ENCODE measurements at regions not wholly inside any gene's neighbourhood (a gene's known extent, or its start where the extent isn't known, plus 50 kb on each side); places are given as distances from the start of the nearest gene placed in this dataset.
"Not testable (repeated sequence)": the region's sequence is repeated elsewhere in the genome, so short reads cannot be mapped to it uniquely, and the experiment has no call there.

DNA sequence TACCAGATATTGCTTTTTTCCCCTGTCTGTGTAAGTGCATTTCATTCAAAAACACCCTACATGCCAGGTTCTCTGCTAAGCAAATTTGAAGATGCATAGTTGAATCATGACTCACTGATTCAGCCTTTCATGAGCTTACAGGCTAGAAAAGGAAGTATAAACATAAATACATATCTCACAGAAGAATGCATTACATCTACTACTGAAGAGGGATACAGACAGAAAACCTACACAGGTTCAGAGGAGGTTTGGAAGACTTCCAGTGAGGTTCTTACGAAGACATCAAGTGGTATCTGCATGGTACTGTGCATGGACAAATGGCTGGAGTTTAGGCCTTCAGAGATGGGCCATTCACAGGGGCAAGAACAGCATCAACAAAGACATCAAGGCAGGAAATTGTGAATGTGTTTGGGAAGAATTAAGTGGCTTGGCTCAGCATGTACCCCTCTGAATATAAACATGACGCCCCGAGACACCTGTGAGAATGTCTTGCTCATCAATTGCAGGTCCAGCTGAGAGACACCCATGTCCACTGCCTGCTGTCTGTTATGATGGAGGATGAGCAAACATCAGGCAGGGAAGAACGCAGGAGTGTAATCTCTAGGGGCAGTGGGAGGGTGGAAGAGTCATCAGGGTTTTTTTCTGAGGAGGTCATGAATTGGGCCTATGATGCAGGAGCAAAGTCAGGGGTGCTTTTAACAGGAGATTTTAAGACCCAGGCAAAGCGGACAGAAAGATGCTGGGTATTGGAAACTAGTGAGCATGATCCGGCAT is 105.1 kb upstream of the GALNT15 start:
- TF ChIP-seq, protein P1, sequence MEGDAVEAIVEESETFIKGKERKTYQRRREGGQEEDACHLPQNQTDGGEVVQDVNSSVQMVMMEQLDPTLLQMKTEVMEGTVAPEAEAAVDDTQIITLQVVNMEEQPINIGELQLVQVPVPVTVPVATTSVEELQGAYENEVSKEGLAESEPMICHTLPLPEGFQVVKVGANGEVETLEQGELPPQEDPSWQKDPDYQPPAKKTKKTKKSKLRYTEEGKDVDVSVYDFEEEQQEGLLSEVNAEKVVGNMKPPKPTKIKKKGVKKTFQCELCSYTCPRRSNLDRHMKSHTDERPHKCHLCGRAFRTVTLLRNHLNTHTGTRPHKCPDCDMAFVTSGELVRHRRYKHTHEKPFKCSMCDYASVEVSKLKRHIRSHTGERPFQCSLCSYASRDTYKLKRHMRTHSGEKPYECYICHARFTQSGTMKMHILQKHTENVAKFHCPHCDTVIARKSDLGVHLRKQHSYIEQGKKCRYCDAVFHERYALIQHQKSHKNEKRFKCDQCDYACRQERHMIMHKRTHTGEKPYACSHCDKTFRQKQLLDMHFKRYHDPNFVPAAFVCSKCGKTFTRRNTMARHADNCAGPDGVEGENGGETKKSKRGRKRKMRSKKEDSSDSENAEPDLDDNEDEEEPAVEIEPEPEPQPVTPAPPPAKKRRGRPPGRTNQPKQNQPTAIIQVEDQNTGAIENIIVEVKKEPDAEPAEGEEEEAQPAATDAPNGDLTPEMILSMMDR (IDR thresholded peaks at IDR 0.05) = no peak
- TF ChIP-seq ZFX (IDR thresholded peaks at IDR 0.05; ENCODE audit: borderline replicate concordance) = no peak
- no peak overlapping the region for H3K27ac ChIP-seq

DNA sequence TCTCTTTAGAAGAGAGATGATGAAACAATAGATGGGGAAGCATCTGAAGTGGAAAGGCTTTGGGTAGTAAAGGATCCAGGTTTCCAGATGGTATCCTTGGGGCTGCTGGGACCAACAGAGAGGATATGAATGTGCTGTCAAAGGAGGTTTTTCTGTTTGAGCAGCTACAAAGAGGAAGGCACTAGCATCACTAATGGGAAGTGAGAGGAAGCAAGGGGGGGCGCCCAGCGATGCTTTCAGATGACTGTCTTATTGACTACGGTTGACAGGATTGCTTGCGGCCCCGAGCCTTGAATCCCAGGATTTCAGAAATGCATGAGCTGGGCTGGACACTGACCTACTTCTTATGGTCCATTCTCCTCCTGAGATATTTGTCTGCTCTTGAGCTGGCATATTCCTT is 103.8 kb upstream of the GALNT15 start:
- no peak for TF ChIP-seq ZFX (IDR thresholded peaks at IDR 0.05; ENCODE audit: borderline replicate concordance)
- TF ChIP-seq, protein P1 (IDR thresholded peaks at IDR 0.05) = no peak
- H3K27ac ChIP-seq = no peak overlapping the region

DNA sequence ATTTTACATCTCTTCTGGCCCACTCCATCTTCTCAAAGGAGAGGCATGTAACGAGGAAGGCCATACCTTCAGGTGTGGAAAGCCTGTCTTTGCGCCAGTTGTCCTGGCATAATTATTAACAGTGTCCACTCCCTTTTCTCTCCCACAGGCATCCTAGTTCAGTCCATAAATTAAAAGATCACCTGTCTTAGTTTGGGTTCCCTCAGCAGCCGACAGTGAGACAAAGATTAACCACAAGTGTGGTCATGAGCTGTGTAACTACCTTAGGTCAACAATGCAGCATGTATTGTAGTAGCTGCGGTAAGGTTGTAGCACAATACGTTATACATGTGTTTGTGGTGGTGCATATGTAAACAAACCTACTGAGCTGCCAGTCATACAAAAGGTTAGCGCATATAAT is 103.3 kb upstream of the GALNT15 start:
- H3K27ac ChIP-seq = no peak overlapping the region
- TF ChIP-seq, protein P1 (IDR thresholded peaks at IDR 0.05) = no peak
- TF ChIP-seq ZFX (IDR thresholded peaks at IDR 0.05; ENCODE audit: borderline replicate concordance) = no peak

DNA sequence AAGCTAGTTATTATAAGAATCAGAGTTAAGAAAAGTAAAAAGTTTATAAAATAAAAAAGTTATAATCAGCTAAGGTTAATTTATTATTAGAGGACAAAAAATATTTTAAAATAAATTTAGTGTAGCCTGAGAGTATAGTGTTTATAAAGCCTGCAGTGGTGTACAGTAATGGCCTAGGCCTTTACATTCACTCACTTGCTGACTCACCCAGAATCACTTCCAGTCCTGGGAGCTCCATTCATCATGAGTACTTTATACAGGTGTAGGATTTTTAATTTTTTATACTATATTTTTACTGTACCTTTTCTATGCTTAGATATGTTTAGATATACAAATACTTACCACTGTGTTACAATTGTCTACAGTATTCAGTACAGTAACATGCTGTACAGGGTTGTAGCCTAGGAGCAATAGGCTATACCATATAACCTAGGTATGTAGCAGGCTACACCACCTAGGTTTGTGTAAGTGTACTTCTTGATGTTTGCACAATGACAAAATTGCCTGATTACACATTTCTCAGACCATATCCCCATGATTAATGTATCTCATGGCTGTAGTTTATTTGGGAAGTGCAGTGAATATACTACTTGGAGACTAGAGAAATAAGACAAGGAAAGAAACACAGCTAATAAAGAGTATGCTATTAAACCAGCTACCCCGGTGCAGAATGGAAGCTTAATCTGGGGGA is 101.9 kb upstream of the GALNT15 start:
- H3K27ac ChIP-seq = no peak overlapping the region
- TF ChIP-seq ZFX (IDR thresholded peaks at IDR 0.05; ENCODE audit: borderline replicate concordance) = no peak
- TF ChIP-seq, protein P1 (IDR thresholded peaks at IDR 0.05) = no peak

DNA sequence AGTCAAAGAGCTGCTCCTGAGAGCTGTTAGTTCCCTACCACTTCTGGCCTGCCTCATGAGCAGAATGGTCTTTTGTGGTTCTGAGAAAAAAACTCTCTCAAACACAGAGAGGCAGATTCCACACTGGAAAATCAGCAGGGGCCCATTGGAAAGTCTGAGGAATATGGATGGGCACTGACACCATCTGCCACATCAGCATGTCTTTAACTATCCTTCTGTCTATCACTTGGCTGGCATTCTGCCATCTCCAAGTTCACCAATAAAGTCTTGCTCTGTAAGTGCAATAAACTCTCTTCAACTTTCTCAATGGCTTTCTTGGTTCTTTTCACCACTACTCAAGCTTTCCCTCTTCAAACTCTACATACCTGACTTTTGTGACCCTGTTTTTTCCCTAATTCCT is 101.3 kb upstream of the GALNT15 start:
- no peak overlapping the region for H3K27ac ChIP-seq
- no peak for TF ChIP-seq ZFX (IDR thresholded peaks at IDR 0.05; ENCODE audit: borderline replicate concordance)
- TF ChIP-seq, protein P1 (IDR thresholded peaks at IDR 0.05) = no peak

DNA sequence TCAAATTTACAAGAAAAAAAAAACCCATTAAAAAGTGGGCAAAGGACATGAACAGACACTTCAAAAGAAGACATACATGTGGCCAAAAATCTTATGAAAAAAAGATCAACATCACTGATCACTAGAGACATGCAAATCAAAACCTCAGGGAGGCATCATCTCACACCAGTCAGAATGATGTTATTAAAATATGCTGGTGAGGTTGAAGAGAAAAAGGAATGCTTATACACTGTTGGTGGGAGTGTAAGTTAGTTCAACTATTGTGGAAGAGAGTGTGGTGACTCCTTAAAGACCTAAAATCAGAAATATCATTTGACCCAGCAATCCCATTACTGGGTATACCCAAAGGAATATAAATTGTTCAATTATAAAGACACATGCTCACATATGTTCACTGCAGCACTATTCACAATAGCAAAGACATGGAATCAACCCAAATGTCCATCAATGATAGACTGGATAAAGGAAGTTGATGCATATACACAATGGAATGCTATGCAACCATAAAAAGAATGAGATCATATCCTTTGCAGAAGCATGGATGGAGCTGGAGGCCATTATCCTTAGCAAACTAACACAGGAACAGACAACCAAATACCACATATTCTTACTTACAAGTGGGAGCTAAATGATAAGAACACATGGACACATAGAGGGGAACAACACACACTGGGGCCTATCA is 100.3 kb upstream of the GALNT15 start:
- H3K27ac ChIP-seq = not testable (repeated sequence)

DNA sequence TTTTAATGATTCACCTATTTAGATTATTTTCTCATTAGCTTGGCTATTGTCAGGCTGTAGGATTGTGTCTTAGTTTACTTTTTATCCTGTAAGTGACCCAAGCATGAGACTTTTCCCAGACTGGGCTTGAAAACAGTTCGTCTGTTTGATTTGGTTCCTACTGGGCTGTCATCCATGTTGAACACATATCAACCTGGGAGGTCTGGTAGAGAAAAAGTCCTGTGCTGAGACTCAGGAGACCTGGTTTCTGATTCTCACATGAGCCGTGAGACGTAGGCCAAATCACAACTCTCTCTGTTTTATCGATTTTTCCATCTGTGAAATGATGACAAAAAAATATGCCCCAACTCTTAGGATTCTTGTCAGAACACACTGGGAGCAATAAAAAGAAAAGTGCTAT is 98.8 kb upstream of the GALNT15 start:
- no peak for TF ChIP-seq ZFX (IDR thresholded peaks at IDR 0.05; ENCODE audit: borderline replicate concordance)
- TF ChIP-seq, protein P1 (IDR thresholded peaks at IDR 0.05) = no peak
- no peak overlapping the region for H3K27ac ChIP-seq

Measured in 22Rv1 (cell line).